ENCODE measurements at regions not wholly inside any gene's neighbourhood (a gene's known extent, or its start where the extent isn't known, plus 50 kb on each side); places are given as distances from the start of the nearest gene placed in this dataset.
"Not testable (repeated sequence)": the region's sequence is repeated elsewhere in the genome, so short reads cannot be mapped to it uniquely, and the experiment has no call there.

GRCh38 chr9:67416639-67417038, 424.3 kb upstream of the SPATA31A3 start:
- DNase-seq (ENCODE audit: low spot score); H3K36me3 ChIP-seq; intact Hi-C loops (cut with DNase I); H3K9me3 ChIP-seq; H3K27me3 ChIP-seq (replicated peaks; ENCODE audit: insufficient read depth); H3K27ac ChIP-seq; H3K4me3 ChIP-seq; H3K4me1 ChIP-seq (replicated peaks): not testable (repeated sequence)
- WGBS = 86% methylated on average over 2 of the region's 6 CpGs

DNA sequence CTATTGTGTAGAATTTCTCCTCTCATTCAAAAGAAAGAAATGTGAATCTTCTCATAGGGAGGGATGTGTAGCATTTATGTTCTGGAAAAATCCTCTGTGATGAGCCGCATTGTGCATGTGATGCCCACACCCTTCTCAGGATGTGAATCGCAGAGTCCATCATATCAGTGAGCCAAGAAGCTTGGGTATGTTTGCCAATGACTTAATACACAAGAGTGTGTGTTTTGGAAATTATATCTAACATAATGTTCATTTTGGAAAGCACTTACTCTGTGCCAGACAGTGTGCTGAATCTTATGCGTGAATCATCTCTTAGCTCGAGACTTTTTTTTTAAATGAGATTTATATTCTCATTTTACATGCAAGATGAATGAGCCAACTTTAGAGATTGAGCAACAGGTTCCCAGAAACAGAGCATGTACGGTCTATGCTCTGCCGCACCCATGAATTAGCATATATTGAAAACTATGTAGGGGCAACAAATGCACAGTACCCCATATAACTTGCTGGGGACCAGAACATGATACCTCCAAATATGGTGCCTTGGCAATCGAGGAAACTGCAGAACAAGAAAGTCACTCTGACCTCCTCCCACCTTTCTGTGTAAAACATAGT, 418.4 kb upstream of the SPATA31A3 start:
- intact Hi-C loops (cut with DNase I); H3K9me3 ChIP-seq; H3K27ac ChIP-seq; DNase-seq (ENCODE audit: low spot score); H3K36me3 ChIP-seq; H3K4me1 ChIP-seq (replicated peaks); H3K4me3 ChIP-seq; H3K27me3 ChIP-seq (replicated peaks; ENCODE audit: insufficient read depth): not testable (repeated sequence)
- 75% methylated on average over 5 of the region's 7 CpGs for WGBS

DNA sequence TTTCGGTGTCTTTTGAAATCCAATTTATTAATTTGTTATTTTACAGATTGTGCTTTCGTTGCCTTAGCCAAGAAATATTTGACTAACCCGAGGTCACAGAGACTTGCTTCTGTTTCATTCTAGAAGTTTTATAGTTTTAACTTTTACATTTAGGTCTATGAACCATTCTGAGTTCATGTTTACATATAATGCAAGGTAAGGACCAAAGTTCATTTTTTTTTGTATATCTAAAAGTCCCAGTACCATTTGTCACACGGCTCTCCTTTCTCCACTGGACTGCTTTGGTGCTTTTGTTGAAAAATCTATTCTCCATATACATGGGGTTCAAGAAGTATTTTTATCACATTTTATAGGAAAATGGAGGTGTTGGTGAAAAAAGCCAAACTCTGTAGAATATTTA, 411.4 kb upstream of the SPATA31A3 start:
- H3K4me3 ChIP-seq; intact Hi-C loops (cut with DNase I); H3K9me3 ChIP-seq; H3K27ac ChIP-seq; H3K4me1 ChIP-seq (replicated peaks); H3K27me3 ChIP-seq (replicated peaks; ENCODE audit: insufficient read depth); DNase-seq (ENCODE audit: low spot score); H3K36me3 ChIP-seq: not testable (repeated sequence)
- no CpG with 5 or more reads among the region's 4 CpGs for WGBS

DNA sequence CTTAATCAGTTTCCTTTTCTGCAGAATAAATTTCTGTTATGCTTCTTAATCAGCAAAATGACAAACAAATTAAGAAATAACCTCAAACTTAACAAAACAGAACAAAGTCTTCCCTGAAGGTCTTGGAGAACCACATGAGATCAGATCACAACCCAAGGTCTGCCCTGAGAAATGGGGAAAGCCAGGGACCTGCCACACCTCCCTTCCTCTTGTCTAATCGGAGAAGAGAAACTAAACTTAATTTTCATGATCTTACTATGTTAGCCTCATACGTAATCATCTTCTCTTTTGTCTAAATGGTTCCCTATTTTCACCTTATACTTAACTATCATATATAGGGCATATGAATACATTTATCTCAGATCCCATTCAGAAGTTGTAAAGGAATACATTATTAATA, 405.4 kb upstream of the SPATA31A3 start:
- 77% methylated on average over 2 of the region's 2 CpGs for WGBS
- H3K4me3 ChIP-seq; H3K9me3 ChIP-seq; DNase-seq (ENCODE audit: low spot score); H3K27me3 ChIP-seq (replicated peaks; ENCODE audit: insufficient read depth); H3K27ac ChIP-seq; intact Hi-C loops (cut with DNase I); H3K4me1 ChIP-seq (replicated peaks); H3K36me3 ChIP-seq: not testable (repeated sequence)

GRCh38 chr9:67394782-67395181, 402.4 kb upstream of the SPATA31A3 start:
- H3K36me3 ChIP-seq; H3K27ac ChIP-seq; H3K9me3 ChIP-seq; H3K4me3 ChIP-seq; intact Hi-C loops (cut with DNase I); H3K27me3 ChIP-seq (replicated peaks; ENCODE audit: insufficient read depth); DNase-seq (ENCODE audit: low spot score); H3K4me1 ChIP-seq (replicated peaks): not testable (repeated sequence)
- no CpG with 5 or more reads among the region's 5 CpGs for WGBS

GRCh38 chr9:67394038-67394437, 401.7 kb upstream of the SPATA31A3 start:
- H3K4me3 ChIP-seq; intact Hi-C loops (cut with DNase I); DNase-seq (ENCODE audit: low spot score); H3K27ac ChIP-seq; H3K27me3 ChIP-seq (replicated peaks; ENCODE audit: insufficient read depth); H3K36me3 ChIP-seq; H3K4me1 ChIP-seq (replicated peaks); H3K9me3 ChIP-seq: not testable (repeated sequence)
- WGBS = no CpG with 5 or more reads among the region's 4 CpGs

DNA sequence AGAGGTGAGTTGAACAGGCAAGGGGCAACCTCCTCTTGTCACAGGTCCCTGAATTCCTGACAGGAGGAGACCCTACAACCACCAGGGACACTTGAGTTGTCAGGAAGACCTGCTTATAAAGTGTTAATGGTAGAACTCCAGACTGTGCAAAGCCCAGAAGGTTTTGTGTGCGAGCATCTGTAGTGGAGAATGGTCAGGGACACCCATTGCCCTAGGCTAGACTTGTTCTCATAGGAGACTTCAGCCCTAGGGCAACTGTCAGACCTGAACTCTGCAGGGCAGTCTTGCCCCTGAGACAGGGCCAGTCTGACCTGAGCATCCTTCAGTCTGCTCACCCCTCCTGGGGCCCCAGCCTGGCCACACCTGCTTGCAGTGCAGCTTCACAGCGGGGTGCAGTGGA, 377.3 kb upstream of the SPATA31A3 start:
- DNase-seq (ENCODE audit: low spot score); H3K4me1 ChIP-seq (replicated peaks); H3K27ac ChIP-seq; H3K36me3 ChIP-seq; H3K4me3 ChIP-seq; H3K27me3 ChIP-seq (replicated peaks; ENCODE audit: insufficient read depth); intact Hi-C loops (cut with DNase I); H3K9me3 ChIP-seq: not testable (repeated sequence)
- no CpG with 5 or more reads among the region's 2 CpGs for WGBS

DNA sequence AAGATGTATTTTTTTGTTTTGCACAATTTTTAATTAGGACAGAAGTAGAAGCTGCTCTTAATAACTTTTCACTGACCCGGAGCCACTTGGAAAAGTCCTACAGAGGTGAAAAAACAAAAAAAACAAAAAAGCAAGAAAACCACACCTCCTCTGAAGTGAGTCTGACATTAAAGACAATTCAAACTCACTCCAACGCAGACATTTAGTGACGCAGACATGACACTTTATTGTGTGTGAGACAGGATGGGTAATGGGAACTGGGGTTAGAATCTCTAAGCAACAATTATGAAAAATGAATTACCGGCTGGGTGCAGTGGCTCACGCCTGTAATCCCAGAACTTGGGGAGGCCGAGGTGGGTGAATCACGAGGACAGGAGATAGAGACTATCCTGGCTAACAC, 370.0 kb upstream of the SPATA31A3 start:
- intact Hi-C loops (cut with DNase I); H3K36me3 ChIP-seq; H3K4me1 ChIP-seq (replicated peaks); H3K4me3 ChIP-seq; H3K9me3 ChIP-seq; DNase-seq (ENCODE audit: low spot score); H3K27ac ChIP-seq; H3K27me3 ChIP-seq (replicated peaks; ENCODE audit: insufficient read depth): not testable (repeated sequence)
- WGBS = no CpG with 5 or more reads among the region's 7 CpGs

DNA sequence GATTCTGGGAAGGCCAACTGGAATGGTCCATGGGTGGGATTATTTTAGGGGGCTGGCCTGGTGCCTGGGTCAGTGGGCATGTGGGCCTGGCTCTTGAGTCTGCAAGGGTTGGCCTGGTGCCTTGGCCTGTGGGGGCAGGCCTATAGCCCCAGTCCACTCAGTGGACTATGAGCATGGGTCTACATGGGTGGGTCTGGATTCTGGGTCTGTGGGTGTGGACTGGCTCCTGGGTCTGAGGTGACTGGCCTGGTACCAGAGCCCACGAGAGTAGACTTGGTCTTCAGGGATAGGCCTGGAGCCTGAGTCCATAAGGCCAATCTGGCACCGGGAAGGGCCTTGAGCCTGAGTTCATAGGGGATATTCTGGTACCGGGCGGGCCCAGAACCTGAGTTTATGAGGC, 361.6 kb upstream of the SPATA31A3 start:
- H3K9me3 ChIP-seq; intact Hi-C loops (cut with DNase I); DNase-seq (ENCODE audit: low spot score); H3K4me3 ChIP-seq; H3K27ac ChIP-seq; H3K27me3 ChIP-seq (replicated peaks; ENCODE audit: insufficient read depth); H3K36me3 ChIP-seq; H3K4me1 ChIP-seq (replicated peaks): not testable (repeated sequence)
- WGBS = no CpG with 5 or more reads among the region's 4 CpGs

DNA sequence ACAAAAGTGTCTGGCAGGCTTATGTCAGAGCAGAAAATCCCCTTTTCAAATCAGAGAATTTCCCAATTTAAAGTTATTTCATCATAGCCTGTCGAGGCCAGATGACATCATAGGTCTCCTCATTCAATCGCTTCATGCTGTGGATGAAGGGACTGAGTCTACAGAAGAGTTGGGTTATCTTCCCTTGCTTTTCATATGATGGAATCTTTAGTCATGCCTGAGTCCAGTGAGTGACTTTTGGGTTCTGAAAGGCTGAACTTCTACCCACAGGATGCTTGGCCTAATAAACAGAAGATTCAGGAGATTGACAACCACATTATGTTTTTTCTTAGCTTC, 357.0 kb upstream of the SPATA31A3 start:
- H3K9me3 ChIP-seq; H3K36me3 ChIP-seq; H3K27me3 ChIP-seq (replicated peaks; ENCODE audit: insufficient read depth); DNase-seq (ENCODE audit: low spot score); H3K4me1 ChIP-seq (replicated peaks); intact Hi-C loops (cut with DNase I); H3K27ac ChIP-seq; H3K4me3 ChIP-seq: not testable (repeated sequence)
- WGBS = no CpG with 5 or more reads among the region's 2 CpGs

DNA sequence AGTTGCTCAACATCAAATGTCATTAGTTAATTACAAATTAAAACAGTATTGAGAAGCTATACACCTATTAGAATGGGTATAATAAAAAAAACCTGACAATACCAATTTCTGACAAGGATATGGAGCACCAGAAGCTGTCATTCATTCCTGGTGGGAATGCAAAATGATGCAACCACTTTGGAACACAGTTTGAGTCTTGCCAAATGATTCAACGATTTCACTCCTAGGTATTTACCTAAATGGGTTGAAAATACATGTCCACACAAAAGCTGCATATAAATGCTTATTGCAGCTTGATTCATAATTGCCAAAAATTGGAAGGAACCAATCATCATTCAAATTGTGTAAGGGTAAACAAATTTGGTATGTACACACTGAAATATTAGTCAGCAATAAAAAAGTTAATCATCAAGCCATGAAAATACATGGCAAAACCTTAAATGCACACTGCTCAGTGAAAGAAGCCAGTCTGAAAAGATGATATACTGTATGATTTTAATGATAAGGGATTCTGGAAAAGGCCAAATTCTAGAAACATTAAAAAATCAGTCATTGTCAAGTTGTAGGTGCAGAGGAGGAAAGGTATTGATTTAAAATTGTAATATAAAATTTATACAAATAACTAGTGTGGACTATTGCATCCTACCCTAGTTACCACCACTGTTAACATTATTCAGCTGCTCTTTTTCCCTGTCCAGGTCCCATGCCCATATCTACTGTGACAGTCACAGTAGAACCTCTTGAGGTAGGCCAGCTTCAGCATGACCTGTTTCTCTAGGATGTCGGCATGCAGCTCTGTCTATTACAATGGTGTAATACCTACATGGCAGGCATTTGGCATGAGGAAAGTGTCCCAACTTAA, 356.4 kb upstream of the SPATA31A3 start:
- H3K4me1 ChIP-seq (replicated peaks); DNase-seq (ENCODE audit: low spot score); intact Hi-C loops (cut with DNase I); H3K4me3 ChIP-seq; H3K36me3 ChIP-seq; H3K27ac ChIP-seq; H3K27me3 ChIP-seq (replicated peaks; ENCODE audit: insufficient read depth); H3K9me3 ChIP-seq: not testable (repeated sequence)
- WGBS = no CpG with 5 or more reads among the region's 2 CpGs

DNA sequence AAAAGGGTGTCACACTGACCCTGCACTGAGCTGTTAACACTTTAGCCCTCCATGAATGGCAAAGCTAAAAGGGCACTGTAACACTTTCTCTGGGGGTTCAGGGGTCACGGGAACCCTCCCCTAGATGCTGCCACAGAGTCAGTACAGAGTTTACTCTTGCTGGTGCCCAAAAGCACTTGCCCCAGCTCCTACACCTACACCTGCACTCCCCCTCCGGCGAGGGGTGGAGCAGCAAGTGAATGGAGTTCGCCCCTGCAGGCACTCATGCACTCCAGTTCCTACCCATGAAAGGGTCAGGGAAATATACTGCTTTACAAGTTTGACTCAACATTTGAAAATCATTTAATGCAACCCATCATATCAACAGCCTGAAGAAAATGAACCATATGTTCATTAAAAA, 355.7 kb upstream of the SPATA31A3 start:
- WGBS = no CpG with 5 or more reads among the region's 4 CpGs
- intact Hi-C loops (cut with DNase I); H3K9me3 ChIP-seq; DNase-seq (ENCODE audit: low spot score); H3K4me3 ChIP-seq; H3K27ac ChIP-seq; H3K36me3 ChIP-seq; H3K4me1 ChIP-seq (replicated peaks); H3K27me3 ChIP-seq (replicated peaks; ENCODE audit: insufficient read depth): not testable (repeated sequence)

DNA sequence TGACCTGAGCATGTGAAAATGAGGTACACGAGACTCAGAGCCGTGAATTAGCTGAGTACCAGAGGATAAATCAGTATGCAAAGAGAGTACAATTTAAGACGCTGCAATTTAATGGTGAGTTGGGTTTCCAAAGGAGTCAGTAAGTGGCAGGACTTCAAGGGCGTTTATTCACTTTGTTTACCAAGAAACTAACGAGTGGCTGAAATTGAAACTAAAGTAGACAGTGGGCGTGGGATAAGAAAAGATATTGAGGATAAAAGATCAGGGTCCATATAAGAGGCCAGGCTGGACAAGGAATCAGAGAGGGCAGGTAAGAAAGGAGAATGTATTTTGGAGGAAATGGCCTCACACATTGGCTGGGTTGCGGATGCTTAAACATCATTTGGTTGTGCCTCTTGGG, 346.9 kb upstream of the SPATA31A3 start:
- H3K9me3 ChIP-seq; DNase-seq (ENCODE audit: low spot score); H3K36me3 ChIP-seq; H3K27me3 ChIP-seq (replicated peaks; ENCODE audit: insufficient read depth); H3K27ac ChIP-seq; H3K4me1 ChIP-seq (replicated peaks); intact Hi-C loops (cut with DNase I); H3K4me3 ChIP-seq: not testable (repeated sequence)
- no CpG with 5 or more reads among the region's 7 CpGs for WGBS

Measured in prostate gland (tissue), 2 donors.